Breast epithelium (tissue), 4 donors: ENCODE measurements at regions not wholly inside any gene's neighbourhood (a gene's known extent, or its start where the extent isn't known, plus 50 kb on each side); places are given as distances from the start of the nearest gene placed in this dataset.

ENCODE experiments used
- DNase-seq, 2 donors: peaks; one replicate each; pipeline ENCODE4 v3.0.0-alpha.2; 2019; ENCODE audit warnings: low spot score in 2 of 2
- H3K27ac ChIP-seq, 2 donors: fragments of 200-600 bp; sonication (generic) in 1 of 2; one replicate each; pipeline ENCODE4 v1.5.1; 2016 to 2019; ENCODE audit warnings: mild to moderate bottlenecking in 1 of 2
- H3K27me3 ChIP-seq, 2 donors: fragments of 200-600 bp; sonication (generic) in 1 of 2; one replicate each; pipeline versions ENCODE4 v1.5.1 to v1.6.0; 2017 to 2019; ENCODE audit warnings: control low read depth in 1 of 2, mild to moderate bottlenecking in 1 of 2
- H3K36me3 ChIP-seq: fragments of 200-600 bp; one replicate; pipeline ENCODE4 v1.5.1; 2019
- H3K4me1 ChIP-seq, 2 donors: fragments of 200-600 bp; sonication (generic); one replicate each; pipeline ENCODE4 v1.5.1; 2016 to 2019; ENCODE audit warnings: control low read depth in 1 of 2
- H3K4me3 ChIP-seq, 3 donors: fragments of 200-600 bp; sonication (generic); 1 replicate in 2 of 3; 2 replicates in 1 of 3; pipeline ENCODE4 v1.5.1; 2016 to 2019; ENCODE audit warnings: mild to moderate bottlenecking in 3 of 3, moderate library complexity in 2 of 3
- H3K9me3 ChIP-seq, 2 donors: fragments of 200-600 bp; sonication (generic) in 1 of 2; one replicate each; pipeline ENCODE4 v1.5.1; 2016 to 2019; ENCODE audit warnings: control low read depth in 1 of 2
- POLR2A ChIP-seq: fragments of 450-650 bp; IDR thresholded peaks from one replicate; pipeline ENCODE4 v1.6.1; 2016; ENCODE audit warnings: antibody characterized with exemption, mild to moderate bottlenecking, moderate library complexity
- POLR2AphosphoS5 ChIP-seq, 3 donors: sonication (generic); formaldehyde crosslinking; IDR thresholded peaks; one replicate each; pipeline ENCODE4 v1.6.1; 2017; ENCODE audit warnings: antibody characterized with exemption in 3 of 3
- intact Hi-C: fragments of 100-400 bp; cut with DNase I; formaldehyde crosslinking; loops from one replicate; pipeline ENCODE4 v1.15.1; 2023; ENCODE audit warnings: low total_unique reads
- TF ChIP-seq, protein P1 (sequence below), 3 donors: fragments of 450-650 bp; IDR thresholded peaks; one replicate each; pipeline ENCODE4 v1.5.1; 2016 to 2017; ENCODE audit warnings: antibody characterized with exemption in 3 of 3, mild to moderate bottlenecking in 3 of 3, moderate library complexity in 3 of 3

DNA sequence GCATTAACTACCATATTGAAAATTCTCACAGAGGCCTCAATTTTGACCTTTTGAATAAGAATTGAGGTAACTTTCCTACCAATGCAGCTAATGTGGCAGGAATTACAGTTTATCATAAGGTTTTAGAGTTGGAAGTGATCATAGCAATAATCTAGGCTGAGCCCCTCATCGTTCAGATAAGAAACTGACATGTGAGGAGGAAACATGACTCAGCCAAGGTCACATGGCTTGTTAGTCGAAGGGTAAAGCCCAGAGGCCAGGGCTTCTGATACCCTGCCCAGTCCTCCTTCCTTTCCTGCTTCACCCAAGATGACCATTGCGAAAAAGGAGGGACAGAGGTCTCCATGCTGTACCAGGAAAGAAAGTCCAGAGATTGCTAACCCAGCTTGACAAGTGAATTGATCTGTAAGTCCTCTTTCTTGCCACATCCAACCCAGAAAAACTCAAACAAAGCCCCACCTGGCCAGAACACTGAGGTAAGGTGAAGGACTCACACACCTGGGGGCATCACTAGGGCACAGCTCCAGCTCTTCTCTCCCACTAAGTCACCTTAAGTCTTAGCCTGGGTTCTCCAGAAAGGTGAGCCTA lies 174.8 kb downstream of the EN1 start:
- Histone ChIP-seq H3K27ac (no peak overlapping the region), H3K36me3 (no peaks in the 10 kb centered on the region), H3K9me3 (no peaks in the 10 kb centered on the region), H3K27me3 (no peaks in the 10 kb centered on the region), H3K4me3 (no peak overlapping the region), H3K4me1 (no peaks in the 10 kb centered on the region)
- intact Hi-C loops, result loop anchor here (10.0 kb wide), 1 partner anchor 1318 kb away; no protein-coding TSS in a partner anchor
- no peak for DNase-seq
- TF ChIP-seq, protein P1, sequence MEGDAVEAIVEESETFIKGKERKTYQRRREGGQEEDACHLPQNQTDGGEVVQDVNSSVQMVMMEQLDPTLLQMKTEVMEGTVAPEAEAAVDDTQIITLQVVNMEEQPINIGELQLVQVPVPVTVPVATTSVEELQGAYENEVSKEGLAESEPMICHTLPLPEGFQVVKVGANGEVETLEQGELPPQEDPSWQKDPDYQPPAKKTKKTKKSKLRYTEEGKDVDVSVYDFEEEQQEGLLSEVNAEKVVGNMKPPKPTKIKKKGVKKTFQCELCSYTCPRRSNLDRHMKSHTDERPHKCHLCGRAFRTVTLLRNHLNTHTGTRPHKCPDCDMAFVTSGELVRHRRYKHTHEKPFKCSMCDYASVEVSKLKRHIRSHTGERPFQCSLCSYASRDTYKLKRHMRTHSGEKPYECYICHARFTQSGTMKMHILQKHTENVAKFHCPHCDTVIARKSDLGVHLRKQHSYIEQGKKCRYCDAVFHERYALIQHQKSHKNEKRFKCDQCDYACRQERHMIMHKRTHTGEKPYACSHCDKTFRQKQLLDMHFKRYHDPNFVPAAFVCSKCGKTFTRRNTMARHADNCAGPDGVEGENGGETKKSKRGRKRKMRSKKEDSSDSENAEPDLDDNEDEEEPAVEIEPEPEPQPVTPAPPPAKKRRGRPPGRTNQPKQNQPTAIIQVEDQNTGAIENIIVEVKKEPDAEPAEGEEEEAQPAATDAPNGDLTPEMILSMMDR (IDR thresholded peaks at IDR 0.05), result no peak
- TF ChIP-seq POLR2A, result no peak

DNA sequence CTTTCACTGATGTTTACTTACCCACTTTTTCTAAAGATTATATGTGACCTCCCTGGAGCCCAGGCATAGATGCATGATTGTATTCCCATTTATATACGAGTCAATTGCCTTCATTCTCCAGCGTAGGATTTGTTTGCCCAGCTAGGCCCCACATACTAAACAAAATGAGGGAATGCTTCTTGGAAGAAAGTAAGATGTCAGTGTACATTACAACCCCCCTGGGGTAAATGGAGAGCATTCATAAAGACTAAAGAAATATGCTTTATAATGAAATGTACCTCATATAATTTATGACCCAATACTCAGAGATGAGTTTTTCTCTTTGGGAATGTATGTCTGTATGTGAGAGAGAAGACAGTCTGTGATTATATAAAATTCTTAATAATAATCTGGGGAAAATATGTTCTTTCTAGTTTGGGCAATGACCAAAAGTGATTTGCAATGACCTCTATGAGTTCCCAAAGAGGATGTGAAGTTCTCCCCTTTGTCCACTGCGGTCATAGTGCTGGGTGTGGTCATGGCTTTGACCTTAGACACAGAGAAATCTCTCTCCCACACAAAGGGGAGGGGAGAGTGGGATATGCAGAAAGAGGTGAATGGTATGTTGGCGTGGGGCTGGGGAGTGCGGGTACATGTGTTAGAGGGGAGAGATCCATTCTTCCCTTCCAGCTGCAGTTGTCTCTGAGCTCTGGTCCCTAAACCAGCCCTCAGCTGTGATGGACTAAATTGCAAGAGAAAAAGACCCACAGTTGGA lies 175.6 kb downstream of the EN1 start:
- intact Hi-C loops, result loop anchor here (10.0 kb wide), 1 partner anchor 1317 kb away; no protein-coding TSS in a partner anchor
- TF ChIP-seq POLR2AphosphoS5 (IDR thresholded peaks at IDR 0.05), result no peak
- TF ChIP-seq, protein P1 (IDR thresholded peaks at IDR 0.05), result no peak
- no peak for TF ChIP-seq POLR2A
- no peak for DNase-seq

DNA sequence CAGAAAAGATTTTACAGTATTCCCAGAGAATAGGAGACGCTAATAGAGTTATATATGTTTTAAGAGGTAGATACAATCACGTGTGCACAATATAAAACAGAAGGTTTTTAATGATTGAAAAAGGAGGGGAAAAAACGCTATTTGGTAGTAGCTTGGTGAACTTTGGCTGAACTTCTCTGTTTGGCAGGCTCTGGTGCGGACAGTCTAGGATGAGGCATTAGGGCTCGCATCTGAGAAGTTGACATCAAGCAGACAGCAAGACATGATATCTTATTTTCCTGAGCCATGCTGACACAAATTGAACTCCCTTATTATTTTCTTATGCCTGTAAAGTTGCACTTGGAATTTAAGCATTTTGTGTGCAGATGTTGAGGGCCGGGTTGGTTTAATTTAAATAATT lies 176.6 kb downstream of the EN1 start:
- no peak for DNase-seq

More for the DNA sequence above, 175.6 kb downstream of the EN1 start:
- H3K4me1 ChIP-seq, result no peaks in the 10 kb centered on the region
- H3K9me3 ChIP-seq, result no peaks in the 10 kb centered on the region
- no peaks in the 10 kb centered on the region for H3K36me3 ChIP-seq
- no peak overlapping the region for H3K27ac ChIP-seq
- H3K27me3 ChIP-seq, result no peaks in the 10 kb centered on the region
- H3K4me3 ChIP-seq, result no peak overlapping the region

DNA sequence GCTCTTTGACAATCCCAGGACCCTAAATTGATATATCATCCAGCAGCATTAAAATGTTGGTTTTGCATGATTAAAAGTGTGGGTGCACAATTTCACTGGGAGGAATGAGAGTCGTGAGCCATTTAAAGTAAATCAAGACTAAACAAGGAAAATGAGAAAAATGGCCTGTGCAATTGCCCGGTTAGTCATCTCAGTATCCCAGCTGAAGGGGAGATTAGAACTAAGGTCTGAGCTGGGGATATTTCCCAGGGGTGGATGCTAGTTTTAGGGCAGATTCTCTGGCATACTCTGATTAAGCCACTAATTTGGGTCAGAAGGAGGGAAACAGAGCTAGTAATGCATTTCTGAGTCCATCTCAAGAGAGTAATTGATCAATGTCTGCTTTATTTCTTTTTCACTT lies 177.2 kb downstream of the EN1 start:
- no peak for DNase-seq
- Histone ChIP-seq H3K9me3 (no peaks in the 10 kb centered on the region), H3K4me3 (no peak overlapping the region), H3K36me3 (no peaks in the 10 kb centered on the region), H3K27ac (no peak overlapping the region), H3K27me3 (no peaks in the 10 kb centered on the region), H3K4me1 (no peaks in the 10 kb centered on the region)
- no peak for TF ChIP-seq POLR2AphosphoS5 (IDR thresholded peaks at IDR 0.05)
- TF ChIP-seq, protein P1 (IDR thresholded peaks at IDR 0.05), result no peak
- intact Hi-C loops, result loop anchor here (10.0 kb wide), 1 partner anchor 1315 kb away; no protein-coding TSS in a partner anchor

More for the DNA sequence above, 176.6 kb downstream of the EN1 start:
- no peak overlapping the region for H3K27ac ChIP-seq
- H3K4me3 ChIP-seq, result no peak overlapping the region
- intact Hi-C loops, result loop anchor here (10.0 kb wide), 1 partner anchor 1316 kb away; no protein-coding TSS in a partner anchor
- no peak for TF ChIP-seq POLR2AphosphoS5 (IDR thresholded peaks at IDR 0.05)
- TF ChIP-seq POLR2A, result no peak
- TF ChIP-seq, protein P1 (IDR thresholded peaks at IDR 0.05), result no peak
- no peaks in the 10 kb centered on the region for H3K36me3 ChIP-seq
- H3K9me3 ChIP-seq, result no peaks in the 10 kb centered on the region
- no peaks in the 10 kb centered on the region for H3K27me3 ChIP-seq
- no peaks in the 10 kb centered on the region for H3K4me1 ChIP-seq

DNA sequence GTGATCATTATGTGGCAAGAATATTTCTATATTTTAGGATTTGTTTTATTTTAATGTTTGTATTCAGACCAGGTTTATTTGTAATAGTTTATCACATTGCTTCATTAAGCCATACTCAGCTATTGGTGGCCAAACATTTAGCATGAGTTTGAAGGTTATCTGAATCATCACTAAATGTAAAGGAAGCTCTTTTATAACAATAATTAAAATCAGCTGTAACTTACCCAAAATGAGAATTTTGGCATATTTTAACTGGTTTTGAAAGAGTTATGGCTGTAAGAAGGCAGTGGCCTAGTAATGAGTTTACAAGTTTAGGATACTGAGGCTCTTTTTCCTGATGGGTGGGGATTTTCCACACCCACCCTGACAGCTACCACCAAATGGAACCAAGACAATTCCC lies 177.8 kb downstream of the EN1 start:
- H3K4me1 ChIP-seq, result no peaks in the 10 kb centered on the region
- H3K36me3 ChIP-seq, result no peaks in the 10 kb centered on the region
- no peak for TF ChIP-seq POLR2AphosphoS5 (IDR thresholded peaks at IDR 0.05)
- TF ChIP-seq POLR2A, result no peak
- intact Hi-C loops, result loop anchor here (10.0 kb wide), 1 partner anchor 1315 kb away; no protein-coding TSS in a partner anchor
- DNase-seq, result no peak
- H3K27ac ChIP-seq, result no peak overlapping the region
- no peak overlapping the region for H3K4me3 ChIP-seq
- no peaks in the 10 kb centered on the region for H3K9me3 ChIP-seq
- no peaks in the 10 kb centered on the region for H3K27me3 ChIP-seq
